Natural killer cell treated with Interleukin-12 subunit alpha and Interleukin-12 subunit beta and Interleukin-15 and Interleukin-18, amount 100 ng/mL, for 72 hours (primary cell): ENCODE measurements at regions not wholly inside any gene's neighbourhood (a gene's known extent, or its start where the extent isn't known, plus 50 kb on each side); places are given as distances from the start of the nearest gene placed in this dataset.
A peak's percentile ranks its signal among the peaks of the same experiment; 100 is the strongest.

Experiments
- ATAC-seq, 2 donors: fragments of 150-1000 bp; cut with Tn5 transposase in 1 of 2; sonication (Bioruptor Pico), chemical (Tn5 transposase) in 1 of 2; 2 replicates each; pipeline ENCODE4 v1.10.0; 2021
- DNase-seq: peaks from one replicate; pipeline ENCODE4 v3.0.0; 2022; ENCODE audit warnings: low spot score
- H3K27ac Mint-ChIP-seq, 2 donors: 1 replicate in 1 of 2; 2 replicates in 1 of 2; pipeline ENCODE4 v1.8.0; 2022; ENCODE audit warnings: mixed read lengths in 2 of 2, mild to moderate bottlenecking in 1 of 2, moderate library complexity in 1 of 2
- H3K27me3 Mint-ChIP-seq, 2 donors: 1 replicate in 1 of 2; 2 replicates in 1 of 2; pipeline ENCODE4 v1.8.0; 2022; ENCODE audit warnings: mixed read lengths in 2 of 2
- H3K36me3 Mint-ChIP-seq: one replicate; pipeline ENCODE4 v1.8.0; 2022; ENCODE audit warnings: mixed read lengths
- H3K4me1 Mint-ChIP-seq, 2 donors: 1 replicate in 1 of 2; 2 replicates in 1 of 2; pipeline ENCODE4 v1.8.0; 2022; ENCODE audit warnings: low read depth in 2 of 2, mixed read lengths in 2 of 2, mild to moderate bottlenecking in 1 of 2
- H3K4me3 Mint-ChIP-seq: one replicate; pipeline ENCODE4 v1.8.0; 2022; ENCODE audit warnings: mixed read lengths
- H3K9me3 Mint-ChIP-seq: 2 replicates; pipeline ENCODE4 v1.8.0; 2022; ENCODE audit warnings: mixed read lengths

DNA sequence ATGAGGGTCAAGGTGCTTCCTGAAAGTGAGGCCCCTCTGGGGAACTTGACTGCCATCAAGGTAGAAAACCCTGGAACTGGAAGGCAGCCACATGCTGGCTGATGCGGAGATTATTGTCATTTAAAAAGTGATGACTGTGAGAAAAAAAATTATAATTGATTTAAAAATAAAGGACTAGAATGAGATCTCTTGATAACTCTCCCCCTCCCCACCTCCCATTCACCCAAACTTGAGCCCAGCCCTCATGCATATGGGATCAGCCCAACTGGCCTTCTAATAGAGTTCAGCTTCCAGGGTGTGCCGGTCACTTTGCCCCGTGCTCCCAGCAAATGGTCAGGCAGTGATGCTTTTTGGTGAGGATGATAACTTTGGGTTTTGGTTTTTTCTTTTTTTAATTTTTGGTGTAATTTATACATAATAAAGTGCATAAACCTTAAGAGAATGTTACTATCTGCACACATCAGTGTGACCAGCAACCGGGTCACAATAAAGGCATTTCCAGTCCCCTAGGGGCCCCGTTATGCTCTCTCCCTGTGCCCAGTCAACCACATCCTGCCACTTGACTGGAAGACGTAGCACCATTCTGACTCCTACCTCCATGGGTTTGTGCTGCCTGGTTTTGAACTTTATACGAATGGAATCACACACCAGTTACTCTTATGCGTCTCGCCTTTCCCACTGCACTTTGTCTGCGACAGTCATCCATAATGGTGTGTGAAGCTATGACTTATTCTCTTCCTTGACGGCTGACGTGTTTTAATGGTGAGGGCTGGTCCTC is 187.9 kb downstream of the USP12 start:
- Mint-ChIP-seq H3K36me3 (no peaks in the 10 kb centered on the region), H3K27ac (peak overlapping the region in 1 of 2 donors; percentile 74), H3K27me3 (peaks cover 11 to 14% of the 10 kb centered on the region in 2 donors), H3K4me3 (peak overlapping the region; percentile 12), H3K4me1 (peaks cover 12 to 25% of the 10 kb centered on the region in 2 donors), H3K9me3 (no peaks in the 10 kb centered on the region)
- ATAC-seq (peak in 1 of 2 donors; percentile 64), DNase-seq (no peak)

DNA sequence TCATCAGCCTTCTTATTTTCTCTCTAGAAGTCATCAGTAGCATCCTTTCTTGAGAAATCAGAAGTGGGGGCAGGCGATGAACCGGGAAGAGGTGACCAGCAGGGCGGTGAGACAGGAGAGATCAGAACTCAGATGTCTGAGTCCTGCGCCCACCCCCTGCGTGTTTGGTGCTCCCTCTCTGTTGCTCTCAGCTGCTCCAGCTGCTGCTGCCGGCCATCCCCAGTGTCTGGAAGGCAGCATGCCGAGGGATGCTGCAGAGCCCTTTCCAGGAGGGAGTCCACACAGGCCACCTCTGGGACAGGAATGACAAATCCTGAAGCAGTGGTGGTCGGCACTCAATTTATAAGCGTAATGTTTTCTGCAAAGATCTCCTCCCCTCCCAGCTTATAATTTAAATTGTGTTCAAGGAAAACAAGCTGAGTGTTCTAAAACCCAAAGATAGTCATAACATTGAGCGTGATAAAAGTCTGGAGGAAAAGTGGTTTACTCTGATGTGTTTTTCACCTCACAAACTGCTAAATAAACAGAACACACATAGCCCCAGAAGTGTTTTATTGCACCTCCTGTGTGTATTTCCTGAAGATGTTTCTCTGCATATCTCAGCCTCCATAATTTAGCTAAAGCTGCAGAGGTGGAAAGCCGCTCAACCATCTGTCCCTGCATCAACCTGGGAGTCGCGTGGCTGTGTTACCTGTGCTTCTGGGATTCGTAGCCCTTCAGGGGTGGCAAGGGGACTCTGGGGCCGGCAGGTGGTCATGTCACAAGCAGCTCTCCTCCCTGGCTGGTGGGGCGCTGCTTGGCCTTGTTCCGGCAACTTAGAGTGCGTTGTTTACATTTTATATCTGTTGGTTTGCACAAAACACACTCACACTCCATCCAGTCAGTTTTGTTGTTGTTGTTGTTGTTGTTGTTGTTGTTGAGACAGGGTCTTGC is 191.2 kb downstream of the USP12 start:
- Mint-ChIP-seq H3K4me3 (peak overlapping the region; percentile 26), H3K4me1 (peaks cover 12 to 27% of the 10 kb centered on the region in 2 donors), H3K36me3 (no peaks in the 10 kb centered on the region), H3K27me3 (peaks cover 0 to 4% of the 10 kb centered on the region in 2 donors), H3K9me3 (no peaks in the 10 kb centered on the region), H3K27ac (peak overlapping the region in 1 of 2 donors; percentile 44)
- no peak for ATAC-seq
- no peak for DNase-seq

DNA sequence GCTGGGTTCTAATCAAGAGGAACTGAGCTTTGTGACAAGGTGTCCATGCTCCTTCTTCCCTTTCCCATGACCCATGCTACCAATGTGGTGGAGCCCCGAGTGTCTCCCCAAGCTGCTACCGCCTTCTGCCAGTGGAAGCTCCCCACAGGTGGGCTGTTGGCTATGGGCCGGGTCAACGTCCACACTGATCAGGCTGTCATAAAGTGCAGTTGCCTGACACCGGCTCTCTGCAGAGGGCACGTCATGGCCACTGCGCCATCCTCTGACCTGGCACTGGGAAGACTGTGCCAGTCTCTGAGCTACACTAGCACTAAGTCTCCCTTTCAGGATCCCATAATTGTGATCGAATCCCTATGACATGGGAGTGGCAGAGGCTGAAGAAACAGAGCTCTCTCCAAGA is 192.3 kb downstream of the USP12 start:
- Mint-ChIP-seq H3K36me3 (no peaks in the 10 kb centered on the region), H3K9me3 (no peaks in the 10 kb centered on the region), H3K27ac (no peak overlapping the region), H3K4me3 (no peak overlapping the region), H3K4me1 (peaks cover 10 to 26% of the 10 kb centered on the region in 2 donors), H3K27me3 (peaks cover 0 to 4% of the 10 kb centered on the region in 2 donors)
- no peak for DNase-seq
- ATAC-seq = no peak

DNA sequence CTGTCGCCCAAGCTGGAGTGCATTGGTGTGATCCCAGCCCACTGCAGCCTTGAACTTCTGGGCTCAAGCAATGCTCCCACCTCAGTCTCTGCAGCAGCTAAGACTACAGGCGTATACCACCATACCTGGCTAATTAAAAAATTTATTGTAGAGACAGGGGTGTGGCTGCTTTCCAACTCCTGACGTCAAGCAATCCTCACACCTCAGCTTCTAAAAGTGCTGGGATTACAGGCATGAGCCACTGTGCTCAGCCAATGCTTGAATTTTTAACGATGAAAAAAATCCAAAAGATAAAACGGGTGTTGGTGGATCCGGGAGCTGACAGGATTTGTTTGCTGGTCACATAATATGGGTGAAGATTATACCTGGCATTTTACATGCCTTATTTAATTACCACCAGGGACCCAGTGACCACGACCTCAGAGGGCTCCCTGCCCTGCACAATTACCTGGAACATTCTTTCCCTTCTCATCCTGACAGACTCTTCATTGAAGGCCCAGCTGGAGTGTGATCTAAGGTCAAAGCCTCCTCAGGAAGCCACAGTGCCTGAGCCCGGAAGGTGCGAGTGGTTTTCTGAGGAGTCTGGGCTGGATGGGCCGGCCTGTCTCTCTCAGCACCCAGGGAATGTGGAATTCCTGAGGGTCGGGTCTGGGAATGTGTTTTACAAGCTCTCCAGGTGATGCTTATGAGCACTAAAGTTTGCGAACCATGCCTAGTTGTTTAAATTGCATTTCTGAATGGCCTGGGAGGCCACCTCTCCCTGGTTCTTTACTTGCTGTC is 193.3 kb downstream of the USP12 start:
- no peaks in the 10 kb centered on the region for H3K9me3 Mint-ChIP-seq
- DNase-seq (no peak), ATAC-seq (no peak)
- no peaks in the 10 kb centered on the region for H3K36me3 Mint-ChIP-seq
- H3K27me3 Mint-ChIP-seq = no peaks in the 10 kb centered on the region
- H3K27ac Mint-ChIP-seq = no peak overlapping the region
- no peak overlapping the region for H3K4me3 Mint-ChIP-seq
- peaks cover 10 to 22% of the 10 kb centered on the region in 2 donors for H3K4me1 Mint-ChIP-seq

DNA sequence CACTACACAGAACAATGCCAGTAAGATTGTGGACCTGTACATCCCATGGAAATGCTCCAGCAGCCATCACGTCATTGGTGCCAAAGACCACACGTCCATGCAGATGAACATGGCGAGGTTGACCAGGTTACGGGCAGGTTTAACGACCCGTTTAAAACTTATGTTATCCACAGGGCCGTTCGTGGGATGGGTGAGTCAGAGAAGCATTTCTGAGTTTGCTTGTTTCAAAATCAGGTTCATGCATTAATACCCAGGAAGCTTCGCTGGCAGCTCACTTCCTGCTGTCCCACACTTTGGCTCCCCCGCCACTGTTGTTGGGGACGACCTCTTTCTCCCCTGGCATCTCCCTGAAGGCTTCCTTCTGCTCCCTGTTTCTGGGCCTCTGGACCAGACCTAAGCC is 194.1 kb downstream of the USP12 start:
- H3K27me3 Mint-ChIP-seq = no peaks in the 10 kb centered on the region
- no peaks in the 10 kb centered on the region for H3K9me3 Mint-ChIP-seq
- H3K4me1 Mint-ChIP-seq = peaks cover 12 to 20% of the 10 kb centered on the region in 2 donors
- H3K27ac Mint-ChIP-seq = no peak overlapping the region
- no peak overlapping the region for H3K4me3 Mint-ChIP-seq
- peaks cover 4% of the 10 kb centered on the region for H3K36me3 Mint-ChIP-seq
- DNase-seq = no peak
- peak; percentile 5 to 55 for ATAC-seq

DNA sequence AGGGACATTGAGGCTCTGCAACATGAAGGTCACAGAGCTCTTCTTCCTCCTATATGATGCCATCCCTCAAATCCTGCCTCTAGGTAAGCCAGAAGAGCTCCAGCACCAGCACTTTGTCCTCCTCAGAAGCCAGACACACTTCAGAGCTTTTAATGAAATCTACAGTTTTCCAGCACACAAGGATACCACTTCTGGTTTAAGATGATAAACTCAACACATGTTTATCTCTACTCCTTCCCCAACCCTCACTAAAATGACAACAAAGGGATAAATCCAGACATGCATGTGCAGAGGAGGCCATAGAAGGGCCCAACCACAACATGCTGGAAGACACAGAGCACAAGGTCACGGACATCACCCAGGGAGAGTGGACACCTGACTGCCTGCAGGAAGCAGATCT is 195.3 kb downstream of the USP12 start:
- ATAC-seq (no peak), DNase-seq (no peak)
- H3K27me3 Mint-ChIP-seq = no peaks in the 10 kb centered on the region
- peaks cover 17 to 28% of the 10 kb centered on the region in 2 donors for H3K4me1 Mint-ChIP-seq
- H3K36me3 Mint-ChIP-seq = peaks cover 6% of the 10 kb centered on the region
- H3K9me3 Mint-ChIP-seq = no peaks in the 10 kb centered on the region
- H3K4me3 Mint-ChIP-seq = no peak overlapping the region
- H3K27ac Mint-ChIP-seq = no peak overlapping the region

DNA sequence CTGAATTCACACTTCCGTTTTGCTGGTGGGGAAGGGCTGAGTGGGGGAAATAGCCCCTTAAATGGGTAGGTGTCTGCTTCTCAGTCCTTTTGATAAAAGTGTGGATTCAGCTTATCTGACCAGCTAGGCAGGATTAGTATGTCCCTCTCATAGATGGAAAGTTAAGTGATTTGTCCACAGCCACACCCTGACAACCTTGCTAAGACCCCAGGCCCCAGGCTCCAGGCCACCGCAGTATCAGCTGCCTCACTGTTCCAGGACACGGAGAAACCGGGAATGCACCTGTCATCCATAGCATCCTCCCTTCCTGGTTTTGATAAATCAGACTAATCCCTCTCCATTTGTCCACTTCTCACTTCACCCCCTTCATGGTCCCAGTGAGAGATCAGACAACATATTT is 197.7 kb downstream of the USP12 start:
- no peak for ATAC-seq
- H3K27me3 Mint-ChIP-seq = no peaks in the 10 kb centered on the region

DNA sequence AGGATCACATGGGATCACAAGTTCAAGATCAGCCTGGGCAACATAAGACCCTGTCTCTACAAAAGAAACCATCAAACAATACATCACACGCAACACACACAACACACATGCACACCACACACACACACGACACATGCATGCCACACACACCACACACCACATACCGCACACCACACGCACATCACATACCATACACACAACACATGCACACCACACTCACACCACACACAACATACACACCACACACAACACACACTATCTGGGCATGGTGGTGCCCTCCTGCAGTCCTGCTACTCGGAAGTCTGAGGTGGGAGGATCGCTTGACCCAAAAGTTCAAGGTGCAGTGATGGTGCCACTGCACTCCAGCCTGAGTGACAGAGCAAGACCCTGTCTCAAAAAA is 198.3 kb downstream of the USP12 start:
- DNase-seq (no peak), ATAC-seq (no peak)
- no peaks in the 10 kb centered on the region for H3K27me3 Mint-ChIP-seq
- no peak overlapping the region for H3K27ac Mint-ChIP-seq
- no peak overlapping the region for H3K4me3 Mint-ChIP-seq
- peaks cover 7 to 18% of the 10 kb centered on the region in 2 donors for H3K4me1 Mint-ChIP-seq
- H3K36me3 Mint-ChIP-seq = peaks cover 6% of the 10 kb centered on the region
- no peaks in the 10 kb centered on the region for H3K9me3 Mint-ChIP-seq

More for the DNA sequence above, 197.7 kb downstream of the USP12 start:
- no peaks in the 10 kb centered on the region for H3K9me3 Mint-ChIP-seq
- H3K27ac Mint-ChIP-seq = no peak overlapping the region
- H3K4me1 Mint-ChIP-seq = peaks cover 7 to 21% of the 10 kb centered on the region in 2 donors
- no peak for DNase-seq
- peaks cover 6% of the 10 kb centered on the region for H3K36me3 Mint-ChIP-seq
- no peak overlapping the region for H3K4me3 Mint-ChIP-seq

DNA sequence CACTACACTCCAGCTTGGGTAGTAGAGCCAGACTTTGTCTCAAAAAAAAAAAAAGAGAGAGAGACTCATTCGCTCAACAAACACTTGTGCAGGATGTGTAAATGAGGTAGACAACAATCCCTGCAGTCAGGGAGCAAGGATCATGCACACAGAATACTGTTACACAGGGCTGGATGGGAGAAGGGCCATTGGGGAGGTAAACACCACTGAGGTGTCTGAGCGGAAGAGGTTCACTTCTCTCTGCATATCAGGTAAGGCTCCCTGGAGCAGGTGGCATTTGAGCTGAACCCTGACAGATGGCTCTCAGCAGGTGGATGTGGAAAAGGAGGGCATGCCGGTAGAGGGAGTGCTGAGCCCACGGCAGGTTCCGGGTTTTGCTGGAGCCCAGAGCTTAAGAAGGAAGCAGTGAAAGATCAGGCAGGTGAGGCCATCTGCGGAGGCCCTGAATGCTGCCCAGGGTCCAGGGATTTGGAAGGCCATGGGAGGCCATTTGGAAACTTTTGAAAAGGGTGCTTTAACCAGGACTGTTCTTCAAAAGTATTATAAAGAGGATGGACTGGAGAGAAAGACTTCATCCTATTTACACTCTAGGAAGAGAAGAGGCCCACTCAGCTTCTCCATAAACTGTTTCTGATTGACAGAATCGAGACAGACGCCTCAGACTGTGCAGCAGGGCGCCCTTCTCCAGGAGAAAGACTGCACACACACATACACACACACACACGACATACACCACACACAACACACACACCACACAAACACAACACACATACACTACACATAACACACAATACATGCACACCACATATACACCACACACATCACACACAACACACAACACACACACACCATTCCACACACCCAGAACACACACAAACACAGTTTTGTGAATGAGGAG is 199.4 kb downstream of the USP12 start:
- peak in 1 of 2 donors; percentile 44 for ATAC-seq
- no peaks in the 10 kb centered on the region for H3K27me3 Mint-ChIP-seq
- no peaks in the 10 kb centered on the region for H3K9me3 Mint-ChIP-seq
- no peak overlapping the region for H3K4me3 Mint-ChIP-seq
- H3K36me3 Mint-ChIP-seq = peaks cover 6% of the 10 kb centered on the region
- peaks cover 7 to 18% of the 10 kb centered on the region in 2 donors for H3K4me1 Mint-ChIP-seq
- peak overlapping the region; percentile 13 to 58 for H3K27ac Mint-ChIP-seq
- DNase-seq = no peak

DNA sequence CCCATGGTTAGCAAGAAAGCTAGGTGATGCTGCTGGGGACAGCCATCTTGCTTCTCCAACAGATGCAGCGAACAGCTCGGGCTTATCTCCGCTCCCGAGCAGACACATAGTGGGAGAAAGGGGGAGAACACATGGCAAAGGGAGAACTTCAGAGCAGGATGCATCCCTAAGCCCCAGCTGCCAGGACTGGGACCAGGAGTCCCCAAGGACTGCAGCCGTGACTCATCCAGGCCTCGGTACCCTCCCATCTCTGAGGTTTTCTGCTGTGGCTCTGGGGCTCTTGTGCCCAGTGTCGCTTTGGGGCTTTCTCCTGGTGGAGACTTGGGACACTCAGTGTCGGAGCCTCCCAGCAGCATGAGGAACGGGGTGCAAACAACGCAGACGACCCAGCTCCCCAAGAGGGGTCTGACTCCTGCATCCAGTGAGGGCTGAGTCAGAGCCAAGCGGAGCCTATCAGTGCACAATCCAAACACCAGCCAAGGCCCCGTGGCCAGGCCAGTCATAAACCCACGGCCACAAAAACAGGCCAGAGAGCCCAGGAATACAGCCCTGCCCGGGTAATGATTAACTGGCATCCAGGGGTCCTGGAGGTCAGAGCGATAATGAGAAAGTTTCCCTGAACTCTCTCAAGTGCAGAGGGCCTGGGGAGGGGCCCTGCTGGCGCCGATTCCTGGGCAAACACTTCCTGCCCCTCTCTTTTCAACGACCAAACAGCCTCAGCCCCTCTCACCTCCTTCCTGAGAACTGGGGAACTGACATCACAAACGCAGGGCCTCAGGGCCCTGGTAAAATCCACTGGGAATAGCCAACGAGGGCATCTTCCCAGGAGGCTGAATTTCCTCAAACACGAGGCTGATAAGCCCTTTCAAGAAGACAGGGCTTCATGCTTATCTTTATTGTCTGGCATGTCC is 202.9 kb downstream of the USP12 start:
- Mint-ChIP-seq H3K9me3 (no peaks in the 10 kb centered on the region), H3K27me3 (no peaks in the 10 kb centered on the region), H3K27ac (no peak overlapping the region), H3K4me3 (no peak overlapping the region), H3K36me3 (peaks cover 6% of the 10 kb centered on the region), H3K4me1 (peaks cover 7 to 18% of the 10 kb centered on the region in 2 donors)
- DNase-seq (no peak), ATAC-seq (no peak)

DNA sequence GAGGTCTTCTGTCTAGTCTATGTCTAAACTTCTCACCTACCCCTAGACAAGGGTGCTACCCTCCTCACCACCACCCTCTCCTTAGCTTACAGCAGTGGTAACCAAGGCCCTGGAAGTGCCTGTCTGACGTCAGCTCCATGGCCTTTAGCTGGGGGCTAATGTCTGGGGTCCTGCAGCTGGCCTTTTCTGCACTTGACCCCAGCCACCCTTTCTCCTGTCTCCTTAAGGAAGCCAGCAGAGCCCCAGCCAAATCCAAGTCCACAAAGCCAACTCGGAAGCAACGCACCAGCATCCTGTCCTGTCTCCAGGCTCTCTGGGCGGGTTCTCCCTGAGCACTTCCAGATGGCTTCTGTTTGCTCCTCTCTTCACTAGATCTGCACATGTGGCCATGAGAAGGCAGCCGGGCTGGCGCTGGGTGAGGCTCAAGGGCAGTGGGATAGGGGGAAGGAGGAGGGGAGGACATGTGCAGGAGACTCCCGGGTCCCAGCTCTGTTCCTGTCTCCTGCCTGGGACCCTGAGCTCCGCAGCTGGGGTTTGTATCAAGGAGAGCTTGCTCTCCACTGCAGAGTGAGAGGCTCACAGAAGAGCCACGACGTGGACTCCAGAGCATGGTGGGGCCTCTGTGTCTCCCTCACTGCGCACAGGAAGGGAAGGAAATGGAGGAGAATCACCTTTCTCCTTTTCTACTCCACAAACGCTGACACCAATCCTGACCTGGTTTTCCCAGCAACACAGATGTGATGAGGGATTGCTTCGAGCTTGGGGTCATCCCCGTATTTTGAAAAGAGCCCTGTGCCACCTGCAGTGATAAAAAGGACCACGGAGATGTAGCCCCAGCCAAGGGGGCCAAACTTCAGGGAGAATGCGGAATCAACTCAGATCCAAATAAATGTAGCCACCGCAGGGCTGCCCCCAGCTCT is 204.2 kb downstream of the USP12 start:
- Mint-ChIP-seq H3K9me3 (no peaks in the 10 kb centered on the region), H3K4me1 (peaks cover 4 to 7% of the 10 kb centered on the region in 2 donors), H3K27ac (no peak overlapping the region), H3K36me3 (peaks cover under 1% of the 10 kb centered on the region), H3K4me3 (no peak overlapping the region), H3K27me3 (no peaks in the 10 kb centered on the region)
- no peak for DNase-seq
- ATAC-seq = no peak
